Gastrocnemius medialis (tissue), 4 donors: ENCODE measurements at regions not wholly inside any gene's neighbourhood (a gene's known extent, or its start where the extent isn't known, plus 50 kb on each side); places are given as distances from the start of the nearest gene placed in this dataset.

Experiments
- ATAC-seq, 2 donors: fragments of 150-250 bp; one replicate each; pipeline ENCODE4 v1.9.1; 2016
- DNase-seq, 2 donors: peaks; one replicate each; pipeline ENCODE4 v3.0.0-alpha.2; 2019
- H3K27ac ChIP-seq, 4 donors: fragments of 200-600 bp; sonication (generic); 1 replicate in 1 of 4; 2 replicates in 3 of 4; pipeline ENCODE4 v1.5.1; 2016 to 2018; ENCODE audit warnings: mild to moderate bottlenecking in 2 of 4, moderate library complexity in 1 of 4
- H3K27me3 ChIP-seq, 3 donors: fragments of 200-600 bp; sonication (generic) in 2 of 3; 1 replicate in 1 of 3; 2 replicates in 2 of 3; pipeline versions ENCODE4 v1.5.1 to v1.6.0; 2016 to 2019; ENCODE audit warnings: mild to moderate bottlenecking in 1 of 3, moderate library complexity in 1 of 3
- H3K36me3 ChIP-seq, 2 donors: fragments of 200-600 bp; sonication (generic) in 1 of 2; one replicate each; pipeline ENCODE4 v1.5.1; 2017 to 2018
- H3K4me1 ChIP-seq, 2 donors: fragments of 200-600 bp; sonication (generic) in 1 of 2; one replicate each; pipeline ENCODE4 v1.5.1; 2016 to 2017; ENCODE audit warnings: mild to moderate bottlenecking in 2 of 2
- H3K4me3 ChIP-seq, 4 donors: fragments of 200-600 bp; sonication (generic) in 3 of 4; 1 replicate in 1 of 4; 2 replicates in 3 of 4; pipeline ENCODE4 v1.5.1; 2016 to 2019; ENCODE audit warnings: mild to moderate bottlenecking in 2 of 4
- H3K9me3 ChIP-seq, 3 donors: fragments of 200-600 bp; sonication (generic) in 2 of 3; 1 replicate in 1 of 3; 2 replicates in 2 of 3; pipeline ENCODE4 v1.5.1; 2016 to 2019
- POLR2A ChIP-seq, 2 donors: fragments of 450-650 bp; IDR thresholded peaks; one replicate each; pipeline ENCODE4 v1.6.1; 2017; ENCODE audit warnings: antibody characterized with exemption in 2 of 2, mild to moderate bottlenecking in 2 of 2, moderate library complexity in 2 of 2
- in situ Hi-C, 4 donors: fragments of 200-750 bp; cut with MboI; loops; one replicate each; pipeline versions ENCODE4 v1.15.0 to v1.8.0; 2017; ENCODE audit warnings: low sequenced_read_pairs in 4 of 4
- intact Hi-C: fragments of 100-400 bp; cut with DNase I; formaldehyde crosslinking; loops from one replicate; pipeline ENCODE4 v1.15.1; 2023; ENCODE audit warnings: low total_unique reads
- TF ChIP-seq, protein P1 (sequence below), 5 experiments: fragments of 450-650 bp in 3 of 5; fragments of 200-600 bp in 2 of 5; sonication (generic) in 2 of 5; IDR thresholded peaks in 4 of 5; conservative IDR thresholded peaks in 1 of 5; 1 replicate in 4 of 5; 2 replicates in 1 of 5; pipeline ENCODE4 v1.5.1; 2016 to 2019; ENCODE audit warnings: antibody characterized with exemption in 5 of 5, mild to moderate bottlenecking in 3 of 5, moderate library complexity in 3 of 5

DNA sequence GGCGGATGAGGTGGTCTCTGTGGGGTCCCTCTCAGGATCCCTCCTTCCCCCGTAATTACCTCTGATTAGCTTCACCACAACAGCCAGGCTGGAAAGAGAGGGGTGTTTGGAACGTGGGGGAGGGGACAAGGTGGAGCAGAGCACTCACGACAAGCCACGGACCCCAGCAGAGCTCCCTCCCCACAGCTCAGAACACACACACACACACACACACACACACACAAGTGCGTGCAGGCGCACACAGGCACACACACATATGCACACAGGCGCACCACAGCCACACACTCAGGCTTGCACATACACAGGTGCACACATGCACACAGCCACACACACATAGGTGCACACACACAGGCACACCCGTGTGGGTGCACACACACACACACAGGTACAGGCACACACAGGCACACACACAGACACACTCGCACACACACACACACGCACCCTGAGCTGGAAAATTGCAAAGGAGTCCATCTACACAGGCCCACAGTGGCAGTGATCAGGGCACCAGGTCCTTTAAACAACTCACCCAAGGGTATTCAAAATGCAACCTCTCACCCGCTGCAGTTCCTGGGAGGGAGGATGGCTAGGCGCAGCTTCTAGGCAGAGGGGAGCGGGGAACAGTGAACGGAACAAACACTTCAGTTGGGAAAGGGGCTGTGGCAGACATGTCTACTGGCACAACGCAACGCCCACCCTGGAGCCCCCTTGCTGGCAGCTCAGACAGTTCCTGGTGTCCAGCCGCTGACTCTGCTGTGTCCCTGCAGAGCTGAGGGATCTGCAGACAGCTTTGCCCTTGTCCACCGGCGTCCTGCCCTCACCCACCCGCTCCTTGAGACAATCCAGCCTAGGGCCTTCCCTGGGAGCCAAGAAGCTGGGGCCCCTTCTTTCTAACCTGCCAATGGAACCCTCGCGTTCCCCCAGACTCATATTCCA, 59.9 kb upstream of the DLX4 start:
- H3K4me3 ChIP-seq, result no peak overlapping the region
- peaks cover 48 to 69% (median 61%) of the 10 kb centered on the region in 3 donors for H3K27me3 ChIP-seq
- no peaks in the 10 kb centered on the region for H3K9me3 ChIP-seq
- no peak overlapping the region for H3K27ac ChIP-seq
- H3K36me3 ChIP-seq, result no peaks in the 10 kb centered on the region
- no peak for DNase-seq
- TF ChIP-seq POLR2A (IDR thresholded peaks at IDR 0.05), result no peak
- intact Hi-C loops (no loop called here), in situ Hi-C loops (no loop called here)
- ATAC-seq, result no peak
- peaks cover 0 to 6% of the 10 kb centered on the region in 2 donors for H3K4me1 ChIP-seq

DNA sequence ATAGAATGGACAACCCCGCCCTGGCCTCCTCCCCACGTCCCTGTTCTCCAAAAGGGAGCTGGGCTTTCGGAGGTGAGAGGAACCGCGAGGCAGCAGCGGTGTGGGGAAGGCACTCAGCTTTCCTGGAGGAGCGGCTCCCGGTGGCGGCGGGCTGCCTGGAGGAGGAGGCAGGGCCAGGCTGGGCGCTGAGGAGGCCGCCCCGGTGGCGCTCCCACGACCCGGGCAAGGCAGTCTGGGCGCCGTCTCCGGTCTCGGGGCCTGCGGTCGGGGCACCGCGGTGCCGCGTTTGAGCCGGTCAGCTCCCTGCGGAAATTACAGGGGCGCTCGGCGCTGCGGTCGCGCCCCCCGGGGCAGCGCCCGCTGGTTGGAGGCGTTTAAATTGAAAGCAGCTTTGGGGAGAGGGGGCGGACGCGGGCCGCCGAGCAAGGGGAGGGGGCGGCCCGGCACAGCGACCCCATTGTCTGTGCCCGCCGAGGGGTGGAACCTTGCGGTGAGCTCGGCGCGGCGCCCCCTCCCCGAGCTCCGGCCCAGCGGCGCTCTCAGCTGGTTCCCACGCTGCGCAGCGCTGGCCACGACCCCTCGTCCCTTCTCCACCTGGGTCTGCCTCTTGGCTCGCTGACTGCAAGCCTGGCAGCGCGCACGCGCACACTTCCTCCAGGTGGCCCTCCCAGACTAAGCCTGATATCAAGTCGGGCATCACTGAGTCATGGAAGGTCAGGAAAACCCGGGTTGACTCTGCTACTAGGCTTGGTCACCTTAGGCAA, 58.7 kb upstream of the DLX4 start:
- Histone ChIP-seq H3K4me3 (no peak overlapping the region), H3K4me1 (peaks cover 0 to 6% of the 10 kb centered on the region in 2 donors), H3K27ac (no peak overlapping the region), H3K36me3 (no peaks in the 10 kb centered on the region), H3K27me3 (peaks cover 42 to 60% (median 49%) of the 10 kb centered on the region in 3 donors), H3K9me3 (no peaks in the 10 kb centered on the region)
- intact Hi-C loops, result no loop called here
- ATAC-seq (no peak), DNase-seq (no peak)
- TF ChIP-seq POLR2A (IDR thresholded peaks at IDR 0.05), result no peak
- TF ChIP-seq, protein P1, sequence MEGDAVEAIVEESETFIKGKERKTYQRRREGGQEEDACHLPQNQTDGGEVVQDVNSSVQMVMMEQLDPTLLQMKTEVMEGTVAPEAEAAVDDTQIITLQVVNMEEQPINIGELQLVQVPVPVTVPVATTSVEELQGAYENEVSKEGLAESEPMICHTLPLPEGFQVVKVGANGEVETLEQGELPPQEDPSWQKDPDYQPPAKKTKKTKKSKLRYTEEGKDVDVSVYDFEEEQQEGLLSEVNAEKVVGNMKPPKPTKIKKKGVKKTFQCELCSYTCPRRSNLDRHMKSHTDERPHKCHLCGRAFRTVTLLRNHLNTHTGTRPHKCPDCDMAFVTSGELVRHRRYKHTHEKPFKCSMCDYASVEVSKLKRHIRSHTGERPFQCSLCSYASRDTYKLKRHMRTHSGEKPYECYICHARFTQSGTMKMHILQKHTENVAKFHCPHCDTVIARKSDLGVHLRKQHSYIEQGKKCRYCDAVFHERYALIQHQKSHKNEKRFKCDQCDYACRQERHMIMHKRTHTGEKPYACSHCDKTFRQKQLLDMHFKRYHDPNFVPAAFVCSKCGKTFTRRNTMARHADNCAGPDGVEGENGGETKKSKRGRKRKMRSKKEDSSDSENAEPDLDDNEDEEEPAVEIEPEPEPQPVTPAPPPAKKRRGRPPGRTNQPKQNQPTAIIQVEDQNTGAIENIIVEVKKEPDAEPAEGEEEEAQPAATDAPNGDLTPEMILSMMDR (IDR thresholded peaks at IDR 0.05 in 4 of 5, conservative IDR thresholded peaks at IDR 0.05 in 1 of 5), result no peak
- in situ Hi-C loops, result no loop called here

DNA sequence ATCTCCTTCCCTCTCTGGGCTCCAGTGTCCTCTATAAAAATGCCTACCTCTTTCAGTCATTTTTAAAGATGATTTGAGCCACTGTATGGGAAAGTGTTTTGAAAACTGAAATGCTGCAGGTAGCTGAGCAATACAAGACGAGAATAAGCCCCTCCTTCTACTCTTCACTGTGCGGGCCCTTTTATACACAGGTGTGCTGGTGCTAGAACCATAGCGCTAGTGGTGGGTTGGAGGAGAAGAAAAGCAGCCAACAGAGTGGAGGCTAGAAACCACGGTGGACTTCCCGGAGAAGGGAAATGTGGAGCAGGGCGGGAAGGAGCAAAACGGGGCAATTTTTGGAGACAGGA, 58.2 kb upstream of the DLX4 start:
- no peak for DNase-seq
- Histone ChIP-seq H3K9me3 (no peaks in the 10 kb centered on the region), H3K36me3 (no peaks in the 10 kb centered on the region), H3K27me3 (peaks cover 40 to 56% (median 45%) of the 10 kb centered on the region in 3 donors), H3K4me1 (peaks cover 0 to 6% of the 10 kb centered on the region in 2 donors), H3K27ac (no peak overlapping the region), H3K4me3 (no peak overlapping the region)
- in situ Hi-C loops (no loop called here), intact Hi-C loops (no loop called here)
- ATAC-seq, result no peak
- no peak for TF ChIP-seq POLR2A (IDR thresholded peaks at IDR 0.05)
- TF ChIP-seq, protein P1 (IDR thresholded peaks at IDR 0.05 in 4 of 5, conservative IDR thresholded peaks at IDR 0.05 in 1 of 5), result no peak

DNA sequence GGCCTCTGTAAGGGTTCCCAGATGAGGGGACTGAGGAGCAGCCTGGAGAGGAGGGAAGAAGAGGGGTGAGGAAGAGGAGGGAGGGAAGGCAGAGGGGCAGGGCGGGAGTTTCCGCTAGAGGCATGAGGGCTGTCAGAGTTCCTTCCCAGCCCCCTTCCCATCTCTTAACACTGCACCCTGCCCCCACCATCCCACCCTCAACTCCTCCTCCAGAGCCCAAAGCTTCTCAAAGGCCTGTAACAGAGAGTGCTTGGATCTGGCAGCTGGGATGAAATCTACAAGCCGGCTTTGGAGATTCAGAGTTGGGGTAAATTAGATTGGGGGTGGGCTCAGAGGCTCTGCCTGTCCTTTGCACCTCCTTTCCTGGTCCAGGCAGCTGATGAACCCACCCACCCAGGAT, 57.3 kb upstream of the DLX4 start:
- no peaks in the 10 kb centered on the region for H3K9me3 ChIP-seq
- in situ Hi-C loops (no loop called here), intact Hi-C loops (no loop called here)
- DNase-seq (no peak), ATAC-seq (no peak)
- no peak overlapping the region for H3K4me3 ChIP-seq
- H3K36me3 ChIP-seq, result no peaks in the 10 kb centered on the region
- no peak overlapping the region for H3K27ac ChIP-seq
- peaks cover 0 to 6% of the 10 kb centered on the region in 2 donors for H3K4me1 ChIP-seq
- TF ChIP-seq, protein P1 (IDR thresholded peaks at IDR 0.05 in 4 of 5, conservative IDR thresholded peaks at IDR 0.05 in 1 of 5), result no peak
- no peak for TF ChIP-seq POLR2A (IDR thresholded peaks at IDR 0.05)
- peaks cover 35 to 50% (median 42%) of the 10 kb centered on the region in 3 donors for H3K27me3 ChIP-seq
